Endothelial cell of umbilical vein (primary cell): ENCODE measurements at regions not wholly inside any gene's neighbourhood (a gene's known extent, or its start where the extent isn't known, plus 50 kb on each side); places are given as distances from the start of the nearest gene placed in this dataset.

Experiments used
- BruUV-seq: library from RNA; stranded (reverse); fragments of 400-500 nt; replicated peaks from 2 replicates; lab custom pipeline; 2021; lab: Mats Ljungman, UMichigan
- CTCF ChIA-PET: fragments of 300-600, 350-600 bp; sonication (Branson Sonifier 250); formaldehyde crosslinking; loops from one replicate; lab custom pipeline; 2021; ENCODE audit warnings: antibody characterized with exemption, inconsistent platforms; lab: Charles Lee
- POLR2A ChIA-PET: fragments of 300-600, 350-600 bp; sonication (Branson Sonifier 250); formaldehyde crosslinking; loops from one replicate; lab custom pipeline; 2021; ENCODE audit warnings: antibody characterized with exemption, inconsistent platforms; lab: Charles Lee
- DNase-seq: peaks from one replicate; pipeline ENCODE4 v3.0.0-alpha.2; 2011; ENCODE audit warnings: low read depth, low spot score
- FAIRE-seq: peaks from 2 replicates; lab custom pipeline; 2011; peaks lifted over from hg19 to GRCh38; lab: Jason Lieb, UNC
- H2AFZ ChIP-seq: 2 replicates; pipeline ENCODE4 v1.6.0; 2012; ENCODE audit warnings: low read depth, low read length, control low read depth, inconsistent platforms
- H3K27ac ChIP-seq: 2 replicates; pipeline ENCODE4 v1.5.1; 2011; ENCODE audit warnings: low read depth, mild to moderate bottlenecking, control low read depth, low read length, moderate library complexity; ENCODE audit not compliant: insufficient read depth
- H3K27me3 ChIP-seq, 2 experiments: 2 replicates each; pipeline versions ENCODE4 v1.6.0 to v1.6.1; 2011; ENCODE audit warnings: low read length in 2 of 2, mixed read lengths in 1 of 2; ENCODE audit not compliant: control insufficient read depth in 2 of 2, insufficient read depth in 2 of 2
- H3K36me3 ChIP-seq, 2 experiments: 2 replicates in 1 of 2; 3 replicates in 1 of 2; pipeline ENCODE4 v1.5.1; 2011; ENCODE audit warnings: low read length in 2 of 2, mild to moderate bottlenecking in 1 of 2, moderate library complexity in 1 of 2; ENCODE audit not compliant: control insufficient read depth in 2 of 2, insufficient read depth in 2 of 2; ENCODE audit errors: extremely low read depth in 1 of 2
- H3K4me1 ChIP-seq: 3 replicates; pipeline ENCODE4 v1.5.1; 2011; ENCODE audit warnings: mild to moderate bottlenecking, low read length; ENCODE audit not compliant: control insufficient read depth, insufficient read depth; ENCODE audit errors: extremely low read depth
- H3K4me2 ChIP-seq: 2 replicates; pipeline ENCODE4 v1.6.1; 2011; ENCODE audit warnings: low read length, control low read depth, mixed read lengths; ENCODE audit not compliant: insufficient read depth
- H3K4me3 ChIP-seq, 3 experiments: fragments of 200-600 bp in 1 of 3; sonication (generic), shearing (Covaris generic) in 1 of 3; replicated peaks in 1 of 3; 2 replicates each; pipeline ENCODE4 v1.5.1; 2011 to 2016; ENCODE audit warnings: control low read depth in 3 of 3, low read length in 3 of 3, mild to moderate bottlenecking in 2 of 3, inconsistent platforms in 1 of 3, low read depth in 1 of 3, moderate library complexity in 1 of 3; ENCODE audit not compliant: insufficient read depth in 1 of 3
- H3K79me2 ChIP-seq: 2 replicates; pipeline ENCODE4 v1.6.0; 2012; ENCODE audit warnings: low read length, inconsistent platforms; ENCODE audit not compliant: control insufficient read depth, insufficient read depth
- H3K9ac ChIP-seq: replicated peaks from 2 replicates; pipeline ENCODE3; 2011; ENCODE audit warnings: low read length, control low read depth; ENCODE audit not compliant: insufficient read depth; ENCODE audit errors: extremely low read depth
- H3K9me1 ChIP-seq: replicated peaks from 3 replicates; pipeline ENCODE4 v1.6.0; 2011; ENCODE audit warnings: mild to moderate bottlenecking, low read length; ENCODE audit not compliant: control insufficient read depth, insufficient read depth; ENCODE audit errors: extremely low read depth
- H3K9me3 ChIP-seq: replicated peaks from 2 replicates; pipeline ENCODE4 v1.5.1; 2012; ENCODE audit warnings: low read length, inconsistent platforms; ENCODE audit not compliant: control insufficient read depth, insufficient read depth
- H4K20me1 ChIP-seq: replicated peaks from 2 replicates; pipeline ENCODE3; 2011; ENCODE audit warnings: mild to moderate bottlenecking, low read length; ENCODE audit not compliant: control insufficient read depth, insufficient read depth; ENCODE audit errors: extremely low read depth
- FOS ChIP-seq: IDR thresholded peaks from 2 replicates; pipeline ENCODE4 v1.6.1; 2011; ENCODE audit warnings: mild to moderate bottlenecking, low read length, moderate library complexity, borderline replicate concordance; ENCODE audit not compliant: insufficient read depth
- GATA2 ChIP-seq: IDR thresholded peaks from 2 replicates; pipeline ENCODE4 v1.7.0; 2011; ENCODE audit warnings: low read depth, mild to moderate bottlenecking, moderate library complexity, mixed read lengths, low read length; ENCODE audit not compliant: insufficient read length, insufficient read depth
- JUN ChIP-seq: IDR thresholded peaks from 2 replicates; pipeline ENCODE4 v1.6.1; 2011; ENCODE audit warnings: borderline replicate concordance, low read depth; ENCODE audit not compliant: insufficient read length, insufficient read depth
- POLR2A ChIP-seq: IDR thresholded peaks from 2 replicates; pipeline ENCODE4 v1.6.1; 2012; ENCODE audit warnings: low read depth, mild to moderate bottlenecking, control low read depth, low read length
- POLR2AphosphoS5 ChIP-seq: IDR thresholded peaks from 2 replicates; pipeline ENCODE4 v1.6.1; 2012; ENCODE audit warnings: low read depth, mild to moderate bottlenecking, control low read depth, low read length, moderate library complexity; ENCODE audit not compliant: insufficient read depth
- dilution Hi-C: fragments of 300-500 bp; cut with MboI; formaldehyde crosslinking; loops from one replicate; pipeline ENCODE4 v1.15.0; 2019; ENCODE audit warnings: low sequenced_read_pairs; ENCODE audit not compliant: extremely low pct_ligation_motif_present
- intact Hi-C: fragments of 100-400 bp; cut with micrococcal nuclease; formaldehyde crosslinking; loops from one replicate; pipeline ENCODE4 v1.10.0; 2022
- TF ChIP-seq, protein P1 (sequence below): IDR thresholded peaks from 2 replicates; pipeline ENCODE4 v1.6.1; 2011; ENCODE audit not compliant: insufficient read depth, insufficient read length
- TF ChIP-seq, protein P2 (sequence below), 2 donors: IDR thresholded peaks; 1 replicate in 1 of 2; 2 replicates in 1 of 2; pipeline ENCODE4 v1.5.1; 2011; ENCODE audit warnings: low read length in 2 of 2, mild to moderate bottlenecking in 2 of 2, moderate library complexity in 2 of 2, control low read depth in 1 of 2, inconsistent platforms in 1 of 2, low read depth in 1 of 2; ENCODE audit not compliant: insufficient read depth in 1 of 2; ENCODE audit errors: extremely low read depth in 1 of 2

DNA sequence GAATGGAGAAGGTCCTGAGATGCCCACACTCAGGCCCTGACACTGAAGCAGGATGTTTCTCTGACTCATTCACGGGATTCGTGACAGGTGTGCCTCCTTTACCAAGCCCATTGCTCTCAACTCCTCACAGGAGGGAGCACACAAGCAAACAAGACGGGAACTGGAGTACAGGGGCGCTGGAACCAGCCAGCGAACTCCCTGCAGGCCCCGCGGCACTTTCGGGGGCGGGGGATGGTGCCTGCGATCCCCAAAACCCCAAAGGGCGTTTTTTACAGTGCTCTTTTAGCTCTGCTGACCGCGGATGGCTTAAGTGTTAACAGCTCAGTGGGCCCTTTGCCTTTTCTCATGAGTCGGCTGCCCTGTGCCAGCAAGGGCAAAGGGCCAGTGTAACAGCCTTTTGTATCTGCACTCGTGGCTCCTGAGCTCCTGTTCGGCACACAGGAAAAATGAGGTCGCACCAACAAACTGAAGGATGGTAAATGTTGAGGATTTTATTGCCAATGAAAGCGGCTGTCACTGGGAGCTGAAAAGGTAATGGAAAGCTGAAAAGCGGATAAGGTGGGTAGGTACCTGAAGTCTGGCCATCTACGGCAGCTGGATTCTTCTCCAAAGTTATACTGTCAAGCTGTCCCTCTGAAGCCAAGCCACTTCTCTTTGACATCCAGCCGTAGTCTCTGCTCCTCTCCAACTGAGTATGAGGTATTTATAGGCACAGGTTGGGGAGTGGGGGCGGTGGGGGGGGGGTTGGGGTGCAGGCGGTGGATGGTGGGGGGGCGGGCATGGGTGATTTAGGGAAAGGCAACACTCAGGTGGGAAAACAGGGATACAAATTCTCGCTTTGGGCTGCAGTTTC, 65.0 kb upstream of the TRPC4 start:
- Histone ChIP-seq H3K27ac (no peak overlapping the region), H4K20me1 (no peaks in the 10 kb centered on the region), H3K4me1 (no peaks in the 10 kb centered on the region), H2AFZ (no peak overlapping the region), H3K79me2 (no peaks in the 10 kb centered on the region), H3K9me1 (no peaks in the 10 kb centered on the region), H3K9ac (no peak overlapping the region), H3K4me3 (no peak overlapping the region), H3K36me3 (no peaks in the 10 kb centered on the region), H3K27me3 (peaks cover 4 to 15% of the 10 kb centered on the region in 2 experiments), H3K9me3 (no peaks in the 10 kb centered on the region), H3K4me2 (no peak overlapping the region)
- dilution Hi-C loops = no loop called here
- intact Hi-C loops = no loop called here
- CTCF ChIA-PET = interaction anchor here (1.1 to 1.5 kb wide), 3 partner anchors 10 to 64 kb away, joined by 3 to 4 read pairs (median 4); partner anchors contain the start of gene TRPC4
- POLR2A ChIA-PET = no interaction called here
- DNase-seq = no peak
- TF ChIP-seq, protein P1, sequence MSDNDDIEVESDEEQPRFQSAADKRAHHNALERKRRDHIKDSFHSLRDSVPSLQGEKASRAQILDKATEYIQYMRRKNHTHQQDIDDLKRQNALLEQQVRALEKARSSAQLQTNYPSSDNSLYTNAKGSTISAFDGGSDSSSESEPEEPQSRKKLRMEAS = no peak
- TF ChIP-seq POLR2AphosphoS5 = no peak
- no peak for TF ChIP-seq GATA2
- TF ChIP-seq, protein P2, sequence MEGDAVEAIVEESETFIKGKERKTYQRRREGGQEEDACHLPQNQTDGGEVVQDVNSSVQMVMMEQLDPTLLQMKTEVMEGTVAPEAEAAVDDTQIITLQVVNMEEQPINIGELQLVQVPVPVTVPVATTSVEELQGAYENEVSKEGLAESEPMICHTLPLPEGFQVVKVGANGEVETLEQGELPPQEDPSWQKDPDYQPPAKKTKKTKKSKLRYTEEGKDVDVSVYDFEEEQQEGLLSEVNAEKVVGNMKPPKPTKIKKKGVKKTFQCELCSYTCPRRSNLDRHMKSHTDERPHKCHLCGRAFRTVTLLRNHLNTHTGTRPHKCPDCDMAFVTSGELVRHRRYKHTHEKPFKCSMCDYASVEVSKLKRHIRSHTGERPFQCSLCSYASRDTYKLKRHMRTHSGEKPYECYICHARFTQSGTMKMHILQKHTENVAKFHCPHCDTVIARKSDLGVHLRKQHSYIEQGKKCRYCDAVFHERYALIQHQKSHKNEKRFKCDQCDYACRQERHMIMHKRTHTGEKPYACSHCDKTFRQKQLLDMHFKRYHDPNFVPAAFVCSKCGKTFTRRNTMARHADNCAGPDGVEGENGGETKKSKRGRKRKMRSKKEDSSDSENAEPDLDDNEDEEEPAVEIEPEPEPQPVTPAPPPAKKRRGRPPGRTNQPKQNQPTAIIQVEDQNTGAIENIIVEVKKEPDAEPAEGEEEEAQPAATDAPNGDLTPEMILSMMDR (IDR thresholded peaks at IDR 0.05; ENCODE audit: extremely low read depth in 1 of 2, insufficient read depth in 1 of 2, low read depth in 1 of 2, low read length in 2 of 2) = no peak
- no peak for TF ChIP-seq POLR2A
- TF ChIP-seq FOS = no peak
- TF ChIP-seq JUN = no peak
- no TSS peak for BruUV-seq
- no peak for FAIRE-seq
